Medulla oblongata (tissue), 1 donor: ENCODE measurements at regions not wholly inside any gene's neighbourhood (a gene's known extent, or its start where the extent isn't known, plus 50 kb on each side); places are given as distances from the start of the nearest gene placed in this dataset.
"Not testable (repeated sequence)": the region's sequence is repeated elsewhere in the genome, so short reads cannot be mapped to it uniquely, and the experiment has no call there.

Source experiments
- DNase-seq: peaks from one replicate; pipeline ENCODE4 v3.0.0-alpha.2; 2015; ENCODE audit errors: extremely low spot score

GRCh38 chr6:93835026-93835425 lies 415.7 kb upstream of the EPHA7 start:
- DNase-seq, result not testable (repeated sequence)

- not testable (repeated sequence) for DNase-seq
Observed at GRCh38 chr6:93833326-93833725, 414.0 kb upstream of the EPHA7 start.

GRCh38 chr6:93829757-93830156 lies 410.4 kb upstream of the EPHA7 start:
- DNase-seq, result not testable (repeated sequence)

- no peak for DNase-seq
Observed at GRCh38 chr6:93829009-93829408, 409.6 kb upstream of the EPHA7 start.

GRCh38 chr6:93828553-93828952 lies 409.2 kb upstream of the EPHA7 start:
- no peak for DNase-seq

- no peak for DNase-seq
Observed at GRCh38 chr6:93827728-93828127, 408.4 kb upstream of the EPHA7 start.

GRCh38 chr6:93825950-93826349 lies 406.6 kb upstream of the EPHA7 start:
- no peak for DNase-seq

GRCh38 chr6:93823489-93823888 lies 404.1 kb upstream of the EPHA7 start:
- no peak for DNase-seq

GRCh38 chr6:93822434-93823265 lies 403.3 kb upstream of the EPHA7 start:
- no peak for DNase-seq

GRCh38 chr6:93821953-93822352 lies 402.6 kb upstream of the EPHA7 start:
- DNase-seq, result no peak

GRCh38 chr6:93820465-93821082 lies 401.2 kb upstream of the EPHA7 start:
- no peak for DNase-seq

- no peak for DNase-seq
Observed at GRCh38 chr6:93819189-93819588, 399.8 kb upstream of the EPHA7 start.

- DNase-seq, result no peak
Observed at GRCh38 chr6:93817937-93818336, 398.6 kb upstream of the EPHA7 start.

- no peak for DNase-seq
Observed at GRCh38 chr6:93806409-93807270, 387.3 kb upstream of the EPHA7 start.

- DNase-seq, result no peak
Observed at GRCh38 chr6:93801101-93801847, 381.9 kb upstream of the EPHA7 start.

GRCh38 chr6:93799226-93799625 lies 379.9 kb upstream of the EPHA7 start:
- DNase-seq, result no peak

GRCh38 chr6:93794166-93794565 lies 374.8 kb upstream of the EPHA7 start:
- no peak for DNase-seq

- DNase-seq, result no peak
Observed at GRCh38 chr6:93792746-93793145, 373.4 kb upstream of the EPHA7 start.

GRCh38 chr6:93790981-93791380 lies 371.6 kb upstream of the EPHA7 start:
- DNase-seq, result no peak

GRCh38 chr6:93789532-93789931 lies 370.2 kb upstream of the EPHA7 start:
- no peak for DNase-seq

- no peak for DNase-seq
Observed at GRCh38 chr6:93787841-93788240, 368.5 kb upstream of the EPHA7 start.
